ENCODE measurements at regions not wholly inside any gene's neighbourhood (a gene's known extent, or its start where the extent isn't known, plus 50 kb on each side); places are given as distances from the start of the nearest gene placed in this dataset.
"Not testable (repeated sequence)": the region's sequence is repeated elsewhere in the genome, so short reads cannot be mapped to it uniquely, and the experiment has no call there.

GRCh38 chr12:46516933-46517578, 144.5 kb upstream of the SLC38A2 start:
- no peak for DNase-seq

GRCh38 chr12:46516238-46516932, 143.8 kb upstream of the SLC38A2 start:
- DNase-seq, result no peak

GRCh38 chr12:46515829-46516228, 143.3 kb upstream of the SLC38A2 start:
- no peak for DNase-seq

- DNase-seq, result no peak
Measured at GRCh38 chr12:46514886-46515285, 142.3 kb upstream of the SLC38A2 start.

GRCh38 chr12:46510257-46510656, 137.7 kb upstream of the SLC38A2 start:
- not testable (repeated sequence) for DNase-seq

- DNase-seq, result no peak
Measured at GRCh38 chr12:46509135-46509534, 136.6 kb upstream of the SLC38A2 start.

GRCh38 chr12:46508651-46509050, 136.1 kb upstream of the SLC38A2 start:
- DNase-seq, result no peak

- DNase-seq, result no peak
Measured at GRCh38 chr12:46507766-46508165, 135.2 kb upstream of the SLC38A2 start.

- DNase-seq, result no peak
Measured at GRCh38 chr12:46506961-46507360, 134.4 kb upstream of the SLC38A2 start.

GRCh38 chr12:46506198-46506597, 133.6 kb upstream of the SLC38A2 start:
- DNase-seq, result no peak

GRCh38 chr12:46504494-46504893, 131.9 kb upstream of the SLC38A2 start:
- no peak for DNase-seq

GRCh38 chr12:46503637-46504175, 131.1 kb upstream of the SLC38A2 start:
- no peak for DNase-seq

- no peak for DNase-seq
Measured at GRCh38 chr12:46500673-46501072, 128.1 kb upstream of the SLC38A2 start.

GRCh38 chr12:46499901-46500300, 127.3 kb upstream of the SLC38A2 start:
- DNase-seq, result no peak

- DNase-seq, result no peak
Measured at GRCh38 chr12:46499226-46499625, 126.7 kb upstream of the SLC38A2 start.

GRCh38 chr12:46497739-46498138, 125.2 kb upstream of the SLC38A2 start:
- DNase-seq, result no peak

GRCh38 chr12:46494424-46494823, 121.9 kb upstream of the SLC38A2 start:
- no peak for DNase-seq

GRCh38 chr12:46493834-46494181, 121.2 kb upstream of the SLC38A2 start:
- peak; percentile 50 for DNase-seq

- no peak for DNase-seq
Measured at GRCh38 chr12:46493150-46493833, 120.7 kb upstream of the SLC38A2 start.

- no peak for DNase-seq
Measured at GRCh38 chr12:46492471-46493085, 120.0 kb upstream of the SLC38A2 start.

GRCh38 chr12:46491548-46491947, 119.0 kb upstream of the SLC38A2 start:
- no peak for DNase-seq

- DNase-seq, result no peak
Measured at GRCh38 chr12:46490635-46491034, 118.1 kb upstream of the SLC38A2 start.

- DNase-seq, result no peak
Measured at GRCh38 chr12:46489951-46490388, 117.4 kb upstream of the SLC38A2 start.

Measured in NCI-H748 treated with DMSO at 0.1 percent for 48 hours (cell line).